K562 (cell line): ENCODE measurements at regions not wholly inside any gene's neighbourhood (a gene's known extent, or its start where the extent isn't known, plus 50 kb on each side); places are given as distances from the start of the nearest gene placed in this dataset.

ENCODE experiments used
- ATAC-seq: fragments of 200-7000 bp; cut with Tn5 transposase; 3 replicates; pipeline ENCODE4 v1.9.1; 2020; ENCODE audit warnings: moderate library complexity
- BruUV-seq: library from RNA; stranded (reverse); fragments of 400-500 nt; replicated peaks from 2 replicates; lab custom pipeline; 2021; lab: Mats Ljungman, UMichigan
- CTCF ChIA-PET: fragments of 300-600 bp; formaldehyde crosslinking; extraction: SDS; loops from one replicate; lab custom pipeline; 2021; ENCODE audit warnings: low intra/inter-chr PET ratio; lab: Yijun Ruan, JAX
- POLR2A ChIA-PET: fragments of 300-600, 350-650 bp; sonication (Branson Sonifier 250); formaldehyde crosslinking; extraction: SDS; loops from one replicate; lab custom pipeline; 2021; ENCODE audit warnings: antibody characterized with exemption, inconsistent platforms; lab: Yijun Ruan, JAX
- DNase-seq, 4 experiments: peaks; one replicate each; pipeline versions ENCODE4 v3.0.0 to v3.0.0-alpha.2; 2011 to 2018; ENCODE audit warnings: low spot score in 3 of 4, mixed read lengths in 3 of 4; ENCODE audit errors: extremely low read depth in 1 of 4
- FAIRE-seq: peaks from 2 replicates; lab custom pipeline; 2011; peaks lifted over from hg19 to GRCh38; lab: Jason Lieb, UNC
- H2AFZ ChIP-seq: 2 replicates; pipeline ENCODE4 v1.6.0; 2011; ENCODE audit warnings: low read depth, low read length, control low read depth, inconsistent platforms
- H3K27ac ChIP-seq: fragments of 200-600 bp; 3 replicates; pipeline ENCODE4 v1.8.0; 2011; ENCODE audit warnings: low read depth, mild to moderate bottlenecking, control low read depth, inconsistent platforms, low read length, moderate library complexity, mixed read lengths; ENCODE audit errors: extremely low read depth
- H3K27me3 ChIP-seq, 2 experiments: fragments of 300-600 bp in 1 of 2; 2 replicates in 1 of 2; 3 replicates in 1 of 2; pipeline versions ENCODE4 v1.6.0 to v1.8.0; 2011; ENCODE audit warnings: inconsistent platforms in 2 of 2, low read length in 2 of 2, mild to moderate bottlenecking in 1 of 2, mixed read lengths in 1 of 2, moderate library complexity in 1 of 2; ENCODE audit not compliant: control insufficient read depth in 2 of 2, insufficient read depth in 2 of 2
- H3K36me3 ChIP-seq: fragments of 300-600 bp; 3 replicates; pipeline ENCODE4 v1.8.0; 2011; ENCODE audit warnings: mild to moderate bottlenecking, low read length, inconsistent platforms; ENCODE audit not compliant: control insufficient read depth, insufficient read depth
- H3K4me1 ChIP-seq, 2 experiments: fragments of 200-600 bp in 1 of 2; replicated peaks in 1 of 2; 2 replicates in 1 of 2; 3 replicates in 1 of 2; pipeline versions ENCODE4 v1.5.1 to v1.8.0; 2011; ENCODE audit warnings: inconsistent platforms in 2 of 2, low read length in 2 of 2, mild to moderate bottlenecking in 1 of 2, mixed read lengths in 1 of 2, moderate library complexity in 1 of 2; ENCODE audit not compliant: control insufficient read depth in 2 of 2, insufficient read depth in 2 of 2
- H3K4me2 ChIP-seq: 2 replicates; pipeline ENCODE4 v1.6.1; 2011; ENCODE audit warnings: low read length, control low read depth, inconsistent platforms, mixed read lengths; ENCODE audit not compliant: insufficient read depth
- H3K4me3 ChIP-seq: fragments of 200-600 bp; sonication (generic), shearing (Covaris generic); 2 replicates; pipeline ENCODE4 v1.5.1; 2016; ENCODE audit warnings: control low read depth, inconsistent platforms
- H3K79me2 ChIP-seq: fragments of 200-600 bp; 3 replicates; pipeline ENCODE4 v1.8.0; 2011; ENCODE audit warnings: low read length, inconsistent platforms; ENCODE audit not compliant: control insufficient read depth, insufficient read depth
- H3K9ac ChIP-seq, 2 experiments: 2 replicates each; pipeline versions ENCODE4 v1.6.0 to v1.6.1; 2011; ENCODE audit warnings: low read depth in 2 of 2, low read length in 2 of 2, control low read depth in 1 of 2, inconsistent platforms in 1 of 2, mild to moderate bottlenecking in 1 of 2, mixed read lengths in 1 of 2; ENCODE audit not compliant: insufficient read depth in 1 of 2
- H3K9me1 ChIP-seq: one replicate; pipeline ENCODE4 v1.6.0; 2011; ENCODE audit warnings: inconsistent platforms, mild to moderate bottlenecking, low read length, moderate library complexity; ENCODE audit not compliant: control insufficient read depth, insufficient read depth
- H3K9me3 ChIP-seq: replicated peaks from 2 replicates; pipeline ENCODE4 v1.5.1; 2011; ENCODE audit warnings: low read depth, low read length, inconsistent platforms; ENCODE audit not compliant: control insufficient read depth, insufficient read depth
- H4K20me1 ChIP-seq: replicated peaks from 2 replicates; pipeline ENCODE4 v1.6.1; 2011; ENCODE audit warnings: low read length, inconsistent platforms, mixed read lengths; ENCODE audit not compliant: control insufficient read depth, insufficient read depth
- CBFA2T2 ChIP-seq: fragments of 450-650 bp; conservative IDR thresholded peaks from 2 replicates; pipeline ENCODE4 v1.6.1; 2017; ENCODE audit warnings: mild to moderate bottlenecking
- CBFA2T3 ChIP-seq: fragments of 450-650 bp; IDR thresholded peaks from 2 replicates; pipeline ENCODE4 v1.6.1; 2017
- CTBP1 ChIP-seq: fragments of 450-650 bp; IDR thresholded peaks from 2 replicates; pipeline ENCODE4 v1.6.1; 2016; ENCODE audit warnings: borderline replicate concordance
- DIDO1 ChIP-seq: fragments of 450-650 bp; IDR thresholded peaks from 2 replicates; pipeline ENCODE4 v1.6.1; 2016; ENCODE audit warnings: low read depth, missing biosample characterization, missing genetic modification characterization
- MTA1 ChIP-seq: fragments of 450-650 bp; IDR thresholded peaks from 2 replicates; pipeline ENCODE4 v1.6.1; 2017; ENCODE audit warnings: borderline replicate concordance
- RCOR1 ChIP-seq, 2 experiments: IDR thresholded peaks; 2 replicates each; pipeline ENCODE4 v1.6.1; 2012; ENCODE audit warnings: low read depth in 2 of 2, low read length in 2 of 2, borderline replicate concordance in 1 of 2, improper control_type of control experiment in 1 of 2
- SAFB ChIP-seq: fragments of 200-400 bp; formaldehyde crosslinking; IDR thresholded peaks from 2 replicates; pipeline ENCODE4 v1.6.1; 2017; ENCODE audit warnings: low read depth, low read length, borderline replicate concordance
- TCF3 ChIP-seq: sonication (generic); formaldehyde crosslinking; IDR thresholded peaks from 2 replicates; pipeline ENCODE4 v1.4.0; 2020; ENCODE audit warnings: mild to moderate bottlenecking, missing genetic modification reagents
- TRIM24 ChIP-seq, 2 experiments: fragments of 450-650 bp; IDR thresholded peaks; 2 replicates each; pipeline ENCODE4 v1.6.1; 2016
- WGBS: fragments of 100-300 bp; shearing (Covaris generic); methylation state at CpG from one replicate; pipeline ENCODE4 v1.1.6; 2016; ENCODE audit warnings: low coverage, mixed read lengths; ENCODE audit not compliant: insufficient coverage; ENCODE audit errors: missing lambda C conversion rate; 5-methylcytosine and 5-hydroxymethylcytosine counted together
- in situ Hi-C: fragments of 300-500 bp; cut with MboI; formaldehyde crosslinking; loops from 4 replicates; pipeline ENCODE4 v1.15.0; 2018; ENCODE audit warnings: inconsistent platforms, mixed read lengths
- intact Hi-C: fragments of 100-400 bp; cut with micrococcal nuclease; formaldehyde crosslinking; loops from 2 replicates; pipeline ENCODE4 v1.14.2; 2022
- TF ChIP-seq, protein P1 (sequence below): fragments of 450-650 bp; IDR thresholded peaks from 2 replicates; pipeline ENCODE4 v1.6.1; 2016
- TF ChIP-seq, protein P2 (sequence below): fragments of 450-650 bp; IDR thresholded peaks from 2 replicates; pipeline ENCODE4 v1.6.1; 2017; ENCODE audit warnings: antibody characterized with exemption, mild to moderate bottlenecking
- TF ChIP-seq, protein P3 (sequence below): fragments of 200-800 bp; sonication (Bioruptor generic); IDR thresholded peaks from 2 replicates; pipeline ENCODE4 v1.6.1; 2017; ENCODE audit warnings: missing genetic modification characterization, missing compliant biosample characterization
- TF ChIP-seq, protein P4 (sequence below): fragments of 450-650 bp; IDR thresholded peaks from 2 replicates; pipeline ENCODE4 v1.6.1; 2014; ENCODE audit warnings: low read depth, mild to moderate bottlenecking, moderate library complexity, borderline replicate concordance
- TF ChIP-seq, protein P5 (sequence below): fragments of 450-650 bp; IDR thresholded peaks from 2 replicates; pipeline ENCODE4 v1.6.1; 2016; ENCODE audit warnings: antibody characterized with exemption

DNA sequence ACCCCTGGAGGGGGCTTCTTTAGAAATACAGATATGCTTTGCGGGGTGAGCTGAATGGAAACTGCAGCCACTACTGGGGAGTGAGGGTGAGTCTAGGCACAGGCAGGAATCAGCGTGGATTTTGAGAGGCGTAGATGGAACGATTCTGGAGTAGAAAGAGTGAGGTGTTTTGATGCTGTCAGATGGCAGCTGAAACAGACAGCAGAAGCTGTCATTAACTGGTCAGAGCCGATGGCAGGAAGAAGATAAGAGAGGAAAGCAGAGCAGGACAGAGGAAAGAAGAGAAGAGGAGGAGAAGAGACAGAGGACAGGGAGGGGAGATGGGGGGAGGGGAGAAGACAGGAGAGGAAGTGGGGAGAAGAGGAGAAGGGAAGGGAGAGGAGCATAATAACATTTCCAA, 138.5 kb downstream of the LRIG2 start:
- H3K4me1 ChIP-seq = peaks cover 38 to 42% of the 10 kb centered on the region in 2 experiments
- WGBS = 16% methylated on average over 5 of the region's 5 CpGs
- no peaks in the 10 kb centered on the region for H3K36me3 ChIP-seq
- ATAC-seq (peak; percentile 41), FAIRE-seq (peak; percentile 32), DNase-seq (peak in 3 of 4 experiments; percentile 23 to 54 (median 31))
- in situ Hi-C loops = no loop called here
- H3K27ac ChIP-seq = no peak overlapping the region
- ChIA-PET CTCF (no interaction called here), POLR2A (interaction anchor here (0.5 to 1.6 kb wide), 4 partner anchors 9 to 139 kb away, joined by 4 read pairs; partner anchors contain the start of gene LRIG2)
- no peaks in the 10 kb centered on the region for H3K79me2 ChIP-seq
- intact Hi-C loops = no loop called here
- H3K9me1 ChIP-seq = peaks cover 3% of the 10 kb centered on the region
- H2AFZ ChIP-seq = peak overlapping the region; percentile 58
- H4K20me1 ChIP-seq = no peaks in the 10 kb centered on the region
- no peaks in the 10 kb centered on the region for H3K27me3 ChIP-seq
- no peak overlapping the region for H3K4me3 ChIP-seq
- H3K9me3 ChIP-seq = peaks cover 10% of the 10 kb centered on the region
- peak overlapping the region; percentile 43 for H3K4me2 ChIP-seq
- BruUV-seq = no TSS peak
- no peak overlapping the region; a peak in 1 of 4 replicates for H3K9ac ChIP-seq
- TF ChIP-seq SAFB (no peak), CBFA2T3 (peak; percentile 70), TRIM24 (IDR thresholded peaks at IDR 0.05) (peak; percentile 37 to 49; a peak in 2 of 4 replicates), CBFA2T2 (0 out of 2 replicates have a peak, but pooled peaks have one; percentile 33), MTA1 (peak; percentile 76; the same call in 1 of the 2 replicates), DIDO1 (tag) (no peak), CTBP1 (peak; percentile 77; the same call in 1 of the 2 replicates), RCOR1 (IDR thresholded peaks at IDR 0.05; ENCODE audit: borderline replicate concordance in 1 of 2, low read depth in 2 of 2, low read length in 2 of 2) (peak in 1 of 2 experiments; percentile 71; a peak in 1 of 4 replicates), TCF3 (CRISPR knock-in tag) (no peak)
- TF ChIP-seq, protein P1, sequence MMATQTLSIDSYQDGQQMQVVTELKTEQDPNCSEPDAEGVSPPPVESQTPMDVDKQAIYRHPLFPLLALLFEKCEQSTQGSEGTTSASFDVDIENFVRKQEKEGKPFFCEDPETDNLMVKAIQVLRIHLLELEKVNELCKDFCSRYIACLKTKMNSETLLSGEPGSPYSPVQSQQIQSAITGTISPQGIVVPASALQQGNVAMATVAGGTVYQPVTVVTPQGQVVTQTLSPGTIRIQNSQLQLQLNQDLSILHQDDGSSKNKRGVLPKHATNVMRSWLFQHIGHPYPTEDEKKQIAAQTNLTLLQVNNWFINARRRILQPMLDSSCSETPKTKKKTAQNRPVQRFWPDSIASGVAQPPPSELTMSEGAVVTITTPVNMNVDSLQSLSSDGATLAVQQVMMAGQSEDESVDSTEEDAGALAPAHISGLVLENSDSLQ = peak; percentile 84
- TF ChIP-seq, protein P2, sequence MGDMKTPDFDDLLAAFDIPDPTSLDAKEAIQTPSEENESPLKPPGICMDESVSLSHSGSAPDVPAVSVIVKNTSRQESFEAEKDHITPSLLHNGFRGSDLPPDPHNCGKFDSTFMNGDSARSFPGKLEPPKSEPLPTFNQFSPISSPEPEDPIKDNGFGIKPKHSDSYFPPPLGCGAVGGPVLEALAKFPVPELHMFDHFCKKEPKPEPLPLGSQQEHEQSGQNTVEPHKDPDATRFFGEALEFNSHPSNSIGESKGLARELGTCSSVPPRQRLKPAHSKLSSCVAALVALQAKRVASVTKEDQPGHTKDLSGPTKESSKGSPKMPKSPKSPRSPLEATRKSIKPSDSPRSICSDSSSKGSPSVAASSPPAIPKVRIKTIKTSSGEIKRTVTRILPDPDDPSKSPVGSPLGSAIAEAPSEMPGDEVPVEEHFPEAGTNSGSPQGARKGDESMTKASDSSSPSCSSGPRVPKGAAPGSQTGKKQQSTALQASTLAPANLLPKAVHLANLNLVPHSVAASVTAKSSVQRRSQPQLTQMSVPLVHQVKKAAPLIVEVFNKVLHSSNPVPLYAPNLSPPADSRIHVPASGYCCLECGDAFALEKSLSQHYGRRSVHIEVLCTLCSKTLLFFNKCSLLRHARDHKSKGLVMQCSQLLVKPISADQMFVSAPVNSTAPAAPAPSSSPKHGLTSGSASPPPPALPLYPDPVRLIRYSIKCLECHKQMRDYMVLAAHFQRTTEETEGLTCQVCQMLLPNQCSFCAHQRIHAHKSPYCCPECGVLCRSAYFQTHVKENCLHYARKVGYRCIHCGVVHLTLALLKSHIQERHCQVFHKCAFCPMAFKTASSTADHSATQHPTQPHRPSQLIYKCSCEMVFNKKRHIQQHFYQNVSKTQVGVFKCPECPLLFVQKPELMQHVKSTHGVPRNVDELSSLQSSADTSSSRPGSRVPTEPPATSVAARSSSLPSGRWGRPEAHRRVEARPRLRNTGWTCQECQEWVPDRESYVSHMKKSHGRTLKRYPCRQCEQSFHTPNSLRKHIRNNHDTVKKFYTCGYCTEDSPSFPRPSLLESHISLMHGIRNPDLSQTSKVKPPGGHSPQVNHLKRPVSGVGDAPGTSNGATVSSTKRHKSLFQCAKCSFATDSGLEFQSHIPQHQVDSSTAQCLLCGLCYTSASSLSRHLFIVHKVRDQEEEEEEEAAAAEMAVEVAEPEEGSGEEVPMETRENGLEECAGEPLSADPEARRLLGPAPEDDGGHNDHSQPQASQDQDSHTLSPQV = no peak
- TF ChIP-seq, protein P3, sequence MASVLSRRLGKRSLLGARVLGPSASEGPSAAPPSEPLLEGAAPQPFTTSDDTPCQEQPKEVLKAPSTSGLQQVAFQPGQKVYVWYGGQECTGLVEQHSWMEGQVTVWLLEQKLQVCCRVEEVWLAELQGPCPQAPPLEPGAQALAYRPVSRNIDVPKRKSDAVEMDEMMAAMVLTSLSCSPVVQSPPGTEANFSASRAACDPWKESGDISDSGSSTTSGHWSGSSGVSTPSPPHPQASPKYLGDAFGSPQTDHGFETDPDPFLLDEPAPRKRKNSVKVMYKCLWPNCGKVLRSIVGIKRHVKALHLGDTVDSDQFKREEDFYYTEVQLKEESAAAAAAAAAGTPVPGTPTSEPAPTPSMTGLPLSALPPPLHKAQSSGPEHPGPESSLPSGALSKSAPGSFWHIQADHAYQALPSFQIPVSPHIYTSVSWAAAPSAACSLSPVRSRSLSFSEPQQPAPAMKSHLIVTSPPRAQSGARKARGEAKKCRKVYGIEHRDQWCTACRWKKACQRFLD = no peak
- TF ChIP-seq, protein P4, sequence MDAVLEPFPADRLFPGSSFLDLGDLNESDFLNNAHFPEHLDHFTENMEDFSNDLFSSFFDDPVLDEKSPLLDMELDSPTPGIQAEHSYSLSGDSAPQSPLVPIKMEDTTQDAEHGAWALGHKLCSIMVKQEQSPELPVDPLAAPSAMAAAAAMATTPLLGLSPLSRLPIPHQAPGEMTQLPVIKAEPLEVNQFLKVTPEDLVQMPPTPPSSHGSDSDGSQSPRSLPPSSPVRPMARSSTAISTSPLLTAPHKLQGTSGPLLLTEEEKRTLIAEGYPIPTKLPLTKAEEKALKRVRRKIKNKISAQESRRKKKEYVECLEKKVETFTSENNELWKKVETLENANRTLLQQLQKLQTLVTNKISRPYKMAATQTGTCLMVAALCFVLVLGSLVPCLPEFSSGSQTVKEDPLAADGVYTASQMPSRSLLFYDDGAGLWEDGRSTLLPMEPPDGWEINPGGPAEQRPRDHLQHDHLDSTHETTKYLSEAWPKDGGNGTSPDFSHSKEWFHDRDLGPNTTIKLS = no peak
- TF ChIP-seq, protein P5, sequence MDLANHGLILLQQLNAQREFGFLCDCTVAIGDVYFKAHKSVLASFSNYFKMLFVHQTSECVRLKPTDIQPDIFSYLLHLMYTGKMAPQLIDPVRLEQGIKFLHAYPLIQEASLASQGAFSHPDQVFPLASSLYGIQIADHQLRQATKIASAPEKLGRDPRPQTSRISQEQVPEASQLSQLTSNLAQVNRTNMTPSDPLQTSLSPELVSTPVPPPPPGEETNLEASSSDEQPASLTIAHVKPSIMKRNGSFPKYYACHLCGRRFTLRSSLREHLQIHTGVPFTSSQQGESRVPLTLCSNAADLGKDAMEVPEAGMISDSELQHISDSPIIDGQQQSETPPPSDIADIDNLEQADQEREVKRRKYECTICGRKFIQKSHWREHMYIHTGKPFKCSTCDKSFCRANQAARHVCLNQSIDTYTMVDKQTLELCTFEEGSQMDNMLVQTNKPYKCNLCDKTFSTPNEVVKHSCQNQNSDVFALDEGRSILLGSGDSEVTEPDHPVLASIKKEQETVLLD = peak; percentile 67; the same call in 1 of the 2 replicates
